Right atrium auricular region (tissue), 2 donors: ENCODE measurements at regions not wholly inside any gene's neighbourhood (a gene's known extent, or its start where the extent isn't known, plus 50 kb on each side); places are given as distances from the start of the nearest gene placed in this dataset.
A peak's percentile ranks its signal among the peaks of the same experiment; 100 is the strongest.

Experiments
- DNase-seq: peaks from one replicate; pipeline ENCODE4 v3.0.0-alpha.2; 2019; ENCODE audit warnings: low spot score
- H3K27ac ChIP-seq, 2 donors: fragments of 200-600 bp; sonication (generic); 1 replicate in 1 of 2; 2 replicates in 1 of 2; pipeline ENCODE4 v1.5.1; 2016 to 2019
- H3K27me3 ChIP-seq, 2 donors: fragments of 200-600 bp; sonication (generic); one replicate each; pipeline versions ENCODE4 v1.5.1 to v1.6.0; 2017 to 2019
- H3K36me3 ChIP-seq: fragments of 200-600 bp; sonication (generic); one replicate; pipeline ENCODE4 v1.5.1; 2016
- H3K4me1 ChIP-seq, 2 donors: fragments of 200-600 bp; sonication (generic); one replicate each; pipeline versions ENCODE4 v1.5.1 to v1.6.0; 2017 to 2019
- H3K4me3 ChIP-seq, 2 donors: fragments of 200-600 bp; sonication (generic); 1 replicate in 1 of 2; 2 replicates in 1 of 2; pipeline ENCODE4 v1.5.1; 2017 to 2019; ENCODE audit warnings: mild to moderate bottlenecking in 1 of 2, moderate library complexity in 1 of 2
- H3K9me3 ChIP-seq, 2 donors: fragments of 200-600 bp; sonication (generic); one replicate each; pipeline ENCODE4 v1.5.1; 2019
- TF ChIP-seq, protein P1 (sequence below), 2 donors: fragments of 200-600 bp; sonication (generic); IDR thresholded peaks; one replicate each; pipeline ENCODE4 v1.5.1; 2019; ENCODE audit warnings: antibody characterized with exemption in 2 of 2

DNA sequence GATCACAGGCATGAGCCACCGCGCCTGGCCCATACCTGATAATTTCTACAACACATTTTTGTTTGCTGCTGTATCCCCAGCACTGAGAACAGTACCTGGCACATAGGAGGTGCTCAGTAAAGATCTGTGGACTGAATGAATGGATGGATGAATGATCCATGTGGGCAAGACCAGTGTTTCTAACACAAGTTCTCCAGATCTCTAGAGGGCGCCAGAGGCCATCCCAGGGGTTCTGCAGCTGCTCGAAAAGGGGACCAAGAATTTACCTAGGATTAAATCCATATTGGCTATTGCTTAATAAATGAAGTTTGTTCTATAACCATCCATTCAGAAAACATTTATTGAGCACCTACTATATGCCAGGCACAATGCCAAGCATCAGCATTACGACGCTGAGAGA, 167.7 kb downstream of the ACTL8 start:
- Histone ChIP-seq H3K4me1 (peaks cover 0 to 15% of the 10 kb centered on the region in 2 donors), H3K27me3 (no peaks in the 10 kb centered on the region)
- DNase-seq = no peak

DNA sequence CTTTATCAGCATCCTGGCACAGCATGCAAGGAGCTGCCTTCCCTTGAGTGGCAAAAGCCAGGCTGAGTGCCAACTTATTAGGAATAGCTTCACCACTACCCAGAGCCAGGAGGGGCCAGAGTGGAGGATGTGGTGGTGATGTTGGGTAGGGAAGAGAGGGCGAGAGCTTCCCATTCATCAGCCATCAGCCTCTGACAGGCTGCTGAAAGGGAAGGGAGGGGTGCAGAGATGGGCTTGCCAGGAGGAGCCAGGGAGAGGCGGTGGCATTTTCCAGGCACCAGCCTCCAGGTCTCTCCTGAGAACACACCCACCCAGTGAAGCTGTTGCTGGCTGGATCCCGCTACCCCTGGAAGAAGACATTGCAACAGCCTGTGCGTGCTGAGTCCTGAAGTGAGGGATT, 168.5 kb downstream of the ACTL8 start:
- H3K4me3 ChIP-seq = no peak overlapping the region
- no peaks in the 10 kb centered on the region for H3K9me3 ChIP-seq
- H3K27me3 ChIP-seq = no peaks in the 10 kb centered on the region
- DNase-seq = no peak
- H3K4me1 ChIP-seq = peaks cover 0 to 17% of the 10 kb centered on the region in 2 donors
- H3K36me3 ChIP-seq = no peaks in the 10 kb centered on the region
- TF ChIP-seq, protein P1, sequence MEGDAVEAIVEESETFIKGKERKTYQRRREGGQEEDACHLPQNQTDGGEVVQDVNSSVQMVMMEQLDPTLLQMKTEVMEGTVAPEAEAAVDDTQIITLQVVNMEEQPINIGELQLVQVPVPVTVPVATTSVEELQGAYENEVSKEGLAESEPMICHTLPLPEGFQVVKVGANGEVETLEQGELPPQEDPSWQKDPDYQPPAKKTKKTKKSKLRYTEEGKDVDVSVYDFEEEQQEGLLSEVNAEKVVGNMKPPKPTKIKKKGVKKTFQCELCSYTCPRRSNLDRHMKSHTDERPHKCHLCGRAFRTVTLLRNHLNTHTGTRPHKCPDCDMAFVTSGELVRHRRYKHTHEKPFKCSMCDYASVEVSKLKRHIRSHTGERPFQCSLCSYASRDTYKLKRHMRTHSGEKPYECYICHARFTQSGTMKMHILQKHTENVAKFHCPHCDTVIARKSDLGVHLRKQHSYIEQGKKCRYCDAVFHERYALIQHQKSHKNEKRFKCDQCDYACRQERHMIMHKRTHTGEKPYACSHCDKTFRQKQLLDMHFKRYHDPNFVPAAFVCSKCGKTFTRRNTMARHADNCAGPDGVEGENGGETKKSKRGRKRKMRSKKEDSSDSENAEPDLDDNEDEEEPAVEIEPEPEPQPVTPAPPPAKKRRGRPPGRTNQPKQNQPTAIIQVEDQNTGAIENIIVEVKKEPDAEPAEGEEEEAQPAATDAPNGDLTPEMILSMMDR (IDR thresholded peaks at IDR 0.05) = no peak
- no peak overlapping the region for H3K27ac ChIP-seq

More for the DNA sequence above, 167.7 kb downstream of the ACTL8 start:
- no peak overlapping the region for H3K27ac ChIP-seq
- TF ChIP-seq, protein P1 (IDR thresholded peaks at IDR 0.05) = peak; percentile 16 to 66
- no peaks in the 10 kb centered on the region for H3K9me3 ChIP-seq
- no peaks in the 10 kb centered on the region for H3K36me3 ChIP-seq
- no peak overlapping the region for H3K4me3 ChIP-seq

- H3K4me3 ChIP-seq = no peak overlapping the region
- no peaks in the 10 kb centered on the region for H3K27me3 ChIP-seq
- H3K36me3 ChIP-seq = no peaks in the 10 kb centered on the region
- no peak for DNase-seq
- TF ChIP-seq, protein P1 (IDR thresholded peaks at IDR 0.05) = no peak
- peaks cover 0 to 26% of the 10 kb centered on the region in 2 donors for H3K4me1 ChIP-seq
- no peaks in the 10 kb centered on the region for H3K9me3 ChIP-seq
- H3K27ac ChIP-seq = no peak overlapping the region
Measured at GRCh38 chr1:17924578-17924977, 169.4 kb downstream of the ACTL8 start.

GRCh38 chr1:17925290-17926237, 170.4 kb downstream of the ACTL8 start:
- Histone ChIP-seq H3K27me3 (no peaks in the 10 kb centered on the region), H3K36me3 (no peaks in the 10 kb centered on the region), H3K4me3 (no peak overlapping the region), H3K27ac (peak overlapping the region in 1 of 2 donors; percentile 52), H3K4me1 (peaks cover 0 to 35% of the 10 kb centered on the region in 2 donors), H3K9me3 (no peaks in the 10 kb centered on the region)
- no peak for DNase-seq
- TF ChIP-seq, protein P1 (IDR thresholded peaks at IDR 0.05) = no peak

- TF ChIP-seq, protein P1 (IDR thresholded peaks at IDR 0.05) = no peak
- H3K9me3 ChIP-seq = no peaks in the 10 kb centered on the region
- H3K4me3 ChIP-seq = no peak overlapping the region
- H3K36me3 ChIP-seq = no peaks in the 10 kb centered on the region
- no peak for DNase-seq
- H3K4me1 ChIP-seq = peaks cover 0 to 35% of the 10 kb centered on the region in 2 donors
- H3K27ac ChIP-seq = no peak overlapping the region
- no peaks in the 10 kb centered on the region for H3K27me3 ChIP-seq
Measured at GRCh38 chr1:17926906-17927305, 171.8 kb downstream of the ACTL8 start.
